IMR-90 (cell line): ENCODE measurements at regions not wholly inside any gene's neighbourhood (a gene's known extent, or its start where the extent isn't known, plus 50 kb on each side); places are given as distances from the start of the nearest gene placed in this dataset.

ENCODE experiments used
- ATAC-seq: fragments of 200-7000 bp; cut with Tn5 transposase; 2 replicates; pipeline ENCODE4 v1.9.1; 2020; ENCODE audit warnings: low read depth, mild to moderate bottlenecking, moderate library complexity
- BruUV-seq: library from RNA; stranded (reverse); fragments of 400-500 nt; replicated peaks from 2 replicates; lab custom pipeline; 2021; lab: Mats Ljungman, UMichigan
- CTCF ChIA-PET: fragments of 300-600 bp; formaldehyde crosslinking; extraction: SDS; loops from one replicate; lab custom pipeline; 2021; ENCODE audit warnings: antibody characterized with exemption; lab: Yijun Ruan, JAX
- POLR2A ChIA-PET: fragments of 300-600 bp; sonication (Branson Sonifier 250); formaldehyde crosslinking; loops from one replicate; lab custom pipeline; 2022; ENCODE audit warnings: antibody characterized with exemption; ENCODE audit not compliant: unreplicated experiment; lab: Charles Lee
- DNase-seq: peaks from one replicate; pipeline ENCODE4 v3.0.0; 2013
- H2AFZ ChIP-seq: replicated peaks from 2 replicates; pipeline ENCODE3; 2013; ENCODE audit warnings: low read length, mild to moderate bottlenecking; ENCODE audit not compliant: poor library complexity
- H2AK5ac ChIP-seq: 2 replicates; pipeline ENCODE4 v1.6.1; 2013; ENCODE audit warnings: low read depth, low read length, inconsistent platforms
- H2AK9ac ChIP-seq: replicated peaks from 2 replicates; pipeline ENCODE3; 2013; ENCODE audit warnings: mild to moderate bottlenecking, low read depth, low read length, moderate library complexity; ENCODE audit not compliant: poor library complexity
- H2BK120ac ChIP-seq: 2 replicates; pipeline ENCODE4 v1.6.1; 2013; ENCODE audit warnings: low read depth, low read length, inconsistent platforms
- H2BK15ac ChIP-seq: 3 replicates; pipeline ENCODE4 v1.6.1; 2013; ENCODE audit warnings: low read depth, low read length, inconsistent platforms
- H2BK20ac ChIP-seq: 2 replicates; pipeline ENCODE4 v1.6.1; 2013; ENCODE audit warnings: low read depth, mild to moderate bottlenecking, inconsistent platforms, low read length, moderate library complexity
- H2BK5ac ChIP-seq: 2 replicates; pipeline ENCODE4 v1.6.1; 2013; ENCODE audit warnings: mild to moderate bottlenecking, low read depth, low read length, inconsistent platforms; ENCODE audit not compliant: poor library complexity, severe bottlenecking
- H3K14ac ChIP-seq: replicated peaks from 2 replicates; pipeline ENCODE4 v1.6.1; 2013; ENCODE audit warnings: low read depth, low read length, inconsistent platforms
- H3K18ac ChIP-seq: 2 replicates; pipeline ENCODE4 v1.6.1; 2013; ENCODE audit warnings: low read depth, low read length, control low read depth
- H3K23ac ChIP-seq: 2 replicates; pipeline ENCODE4 v1.6.1; 2013; ENCODE audit warnings: low read depth, low read length, inconsistent platforms
- H3K27ac ChIP-seq: 2 replicates; pipeline ENCODE4 v1.5.1; 2013; ENCODE audit warnings: mild to moderate bottlenecking, control low read depth, low read length; ENCODE audit not compliant: insufficient read depth
- H3K27me3 ChIP-seq: 2 replicates; pipeline ENCODE4 v1.6.1; 2013; ENCODE audit warnings: low read length; ENCODE audit not compliant: control insufficient read depth, insufficient read depth
- H3K36me3 ChIP-seq: 2 replicates; pipeline ENCODE4 v1.6.1; 2013; ENCODE audit warnings: low read length, mixed read lengths; ENCODE audit not compliant: control insufficient read depth, insufficient read depth
- H3K4ac ChIP-seq: 2 replicates; pipeline ENCODE4 v1.6.1; 2013; ENCODE audit warnings: low read depth, low read length, inconsistent platforms
- H3K4me1 ChIP-seq: 2 replicates; pipeline ENCODE4 v1.6.1; 2013; ENCODE audit warnings: low read length, mixed read lengths; ENCODE audit not compliant: control insufficient read depth, insufficient read depth
- H3K4me2 ChIP-seq: 2 replicates; pipeline ENCODE4 v1.6.1; 2013; ENCODE audit warnings: low read depth, mild to moderate bottlenecking, control low read depth, low read length, moderate library complexity
- H3K4me3 ChIP-seq: 2 replicates; pipeline ENCODE4 v1.5.1; 2013; ENCODE audit warnings: low read depth, mild to moderate bottlenecking, control low read depth, low read length, moderate library complexity; ENCODE audit not compliant: insufficient read depth
- H3K56ac ChIP-seq: 2 replicates; pipeline ENCODE4 v1.6.1; 2013; ENCODE audit warnings: low read length, inconsistent platforms; ENCODE audit not compliant: insufficient read depth; ENCODE audit errors: extremely low read depth
- H3K79me1 ChIP-seq, 2 experiments: 2 replicates each; pipeline ENCODE4 v1.6.1; 2013; ENCODE audit warnings: low read length in 2 of 2, inconsistent platforms in 1 of 2, low read depth in 1 of 2
- H3K9ac ChIP-seq: 2 replicates; pipeline ENCODE4 v1.6.1; 2013; ENCODE audit warnings: low read depth, low read length, control low read depth
- H3K9me1 ChIP-seq: 2 replicates; pipeline ENCODE4 v1.6.1; 2013; ENCODE audit warnings: low read length, inconsistent platforms; ENCODE audit not compliant: insufficient read depth
- H3K9me3 ChIP-seq: 2 replicates; pipeline ENCODE4 v1.6.1; 2013; ENCODE audit warnings: low read length; ENCODE audit not compliant: control insufficient read depth, insufficient read depth
- H4K20me1 ChIP-seq: 2 replicates; pipeline ENCODE4 v1.6.1; 2013; ENCODE audit warnings: low read length, inconsistent platforms; ENCODE audit not compliant: insufficient read depth
- H4K5ac ChIP-seq: 2 replicates; pipeline ENCODE4 v1.6.1; 2013; ENCODE audit warnings: mild to moderate bottlenecking, low read depth, low read length, control low read depth
- H4K8ac ChIP-seq, 2 experiments: 2 replicates each; pipeline ENCODE4 v1.6.1; 2013; ENCODE audit warnings: low read depth in 2 of 2, low read length in 2 of 2, control low read depth in 1 of 2, inconsistent platforms in 1 of 2
- H4K91ac ChIP-seq: 2 replicates; pipeline ENCODE4 v1.6.1; 2013; ENCODE audit warnings: low read depth, low read length, inconsistent platforms; ENCODE audit not compliant: insufficient read depth
- BHLHE40 ChIP-seq: fragments of 150-350 bp; IDR thresholded peaks from 2 replicates; pipeline ENCODE4 v1.6.1; 2016; ENCODE audit warnings: mild to moderate bottlenecking, low read depth, low read length
- CEBPB ChIP-seq: IDR thresholded peaks from 2 replicates; pipeline ENCODE4 v1.6.1; 2012; ENCODE audit warnings: low read depth, low read length, improper control_type of control experiment
- CHD1 ChIP-seq: IDR thresholded peaks from 2 replicates; pipeline ENCODE4 v1.6.1; 2012; ENCODE audit warnings: low read depth, low read length, improper control_type of control experiment
- CTCF ChIP-seq: conservative IDR thresholded peaks from 2 replicates; pipeline ENCODE4 v1.5.1; 2012; ENCODE audit warnings: mild to moderate bottlenecking, low read depth, low read length, improper control_type of control experiment
- ELK1 ChIP-seq: fragments of 150-350 bp; IDR thresholded peaks from 2 replicates; pipeline ENCODE4 v1.6.1; 2016; ENCODE audit warnings: low read depth, mild to moderate bottlenecking, low read length, moderate library complexity, borderline replicate concordance
- FOS ChIP-seq: fragments of 150-350 bp; IDR thresholded peaks from 2 replicates; pipeline ENCODE4 v1.6.1; 2016; ENCODE audit warnings: low read depth, low read length
- MAFK ChIP-seq: IDR thresholded peaks from 2 replicates; pipeline ENCODE4 v1.6.1; 2012; ENCODE audit warnings: low read depth, low read length, improper control_type of control experiment
- MXI1 ChIP-seq: IDR thresholded peaks from 2 replicates; pipeline ENCODE4 v1.6.1; 2012; ENCODE audit warnings: low read depth, mild to moderate bottlenecking, low read length, moderate library complexity, borderline replicate concordance
- POLR2A ChIP-seq: IDR thresholded peaks from 2 replicates; pipeline ENCODE4 v1.6.1; 2012; ENCODE audit warnings: mild to moderate bottlenecking, low read depth, low read length
- RAD21 ChIP-seq: IDR thresholded peaks from 2 replicates; pipeline ENCODE4 v1.6.1; 2012; ENCODE audit warnings: low read length, improper control_type of control experiment
- RCOR1 ChIP-seq: IDR thresholded peaks from 2 replicates; pipeline ENCODE4 v1.6.1; 2012; ENCODE audit warnings: mild to moderate bottlenecking, low read length, improper control_type of control experiment; ENCODE audit not compliant: insufficient replicate concordance
- RFX5 ChIP-seq: IDR thresholded peaks from 2 replicates; pipeline ENCODE4 v1.8.0; 2012; ENCODE audit warnings: low read depth, mild to moderate bottlenecking, low read length, moderate library complexity
- SMC3 ChIP-seq: fragments of 150-350 bp; IDR thresholded peaks from 2 replicates; pipeline ENCODE4 v1.6.1; 2016; ENCODE audit warnings: low read depth, mild to moderate bottlenecking, antibody characterized with exemption, low read length, moderate library complexity
- dilution Hi-C: fragments of 300-500 bp; cut with HindIII; formaldehyde crosslinking; loops from one replicate; pipeline ENCODE4 v1.14.3; 2018; ENCODE audit warnings: low sequenced_read_pairs; ENCODE audit not compliant: unreplicated experiment
- in situ Hi-C: fragments of 300-500 bp; cut with MboI; formaldehyde crosslinking; loops from 3 replicates; pipeline ENCODE4 v1.14.3; 2019; ENCODE audit warnings: low sequenced_read_pairs, inconsistent platforms, mixed read lengths
- intact Hi-C: fragments of 100-400 bp; cut with micrococcal nuclease; formaldehyde crosslinking; loops from 2 replicates; pipeline ENCODE4 v1.10.0; 2022

- Histone ChIP-seq H3K4me1 (no peaks in the 10 kb centered on the region), H3K4me3 (no peak overlapping the region), H2AK5ac (no peak overlapping the region), H3K9me1 (no peaks in the 10 kb centered on the region), H3K4me2 (no peak overlapping the region), H2BK15ac (no peak overlapping the region), H2BK120ac (no peak overlapping the region), H3K9me3 (no peaks in the 10 kb centered on the region), H3K79me1 (no peaks in the 10 kb centered on the region), H2AK9ac (no peak overlapping the region), H3K14ac (no peak overlapping the region), H3K36me3 (no peaks in the 10 kb centered on the region), H4K91ac (no peak overlapping the region), H4K8ac (no peak overlapping the region), H3K4ac (no peak overlapping the region), H2AFZ (no peak overlapping the region), H3K27ac (no peak overlapping the region), H3K9ac (no peak overlapping the region), H4K5ac (no peak overlapping the region), H3K23ac (no peak overlapping the region), H2BK20ac (no peak overlapping the region), H2BK5ac (no peak overlapping the region), H3K27me3 (no peaks in the 10 kb centered on the region), H3K18ac (no peak overlapping the region), H3K56ac (no peak overlapping the region), H4K20me1 (no peaks in the 10 kb centered on the region)
- BruUV-seq = no TSS peak
- dilution Hi-C loops (no loop called here), intact Hi-C loops (no loop called here), in situ Hi-C loops (no loop called here)
- no peak for ATAC-seq
- ChIA-PET CTCF (no interaction called here), POLR2A (no interaction called here)
- TF ChIP-seq FOS (no peak), MXI1 (no peak), CTCF (no peak), CHD1 (no peak), CEBPB (no peak), BHLHE40 (no peak), SMC3 (no peak), MAFK (no peak), RAD21 (no peak), ELK1 (no peak), RCOR1 (no peak), POLR2A (no peak), RFX5 (no peak)
- DNase-seq = no peak
Observed at GRCh38 chr5:12147513-12147912, 243.3 kb upstream of the CTNND2 start.
